Type B pancreatic cell (in vitro differentiated cells): ENCODE measurements at regions not wholly inside any gene's neighbourhood (a gene's known extent, or its start where the extent isn't known, plus 50 kb on each side); places are given as distances from the start of the nearest gene placed in this dataset.

ENCODE experiments used
- DNase-seq: peaks from one replicate; pipeline ENCODE4 v3.0.0; 2021; ENCODE audit warnings: mixed read lengths; ENCODE audit not compliant: unreplicated experiment; ENCODE audit errors: extremely low spot score
- H3K27ac Mint-ChIP-seq: 2 replicates; pipeline ENCODE4 v1.8.0; 2021; ENCODE audit warnings: mild to moderate bottlenecking, mixed read lengths
- H3K27me3 Mint-ChIP-seq: 2 replicates; pipeline ENCODE4 v1.8.0; 2021; ENCODE audit warnings: mixed read lengths
- H3K36me3 Mint-ChIP-seq: 2 replicates; pipeline ENCODE4 v1.8.0; 2021; ENCODE audit warnings: mixed read lengths
- H3K4me1 Mint-ChIP-seq: one replicate; pipeline ENCODE4 v1.8.0; 2021; ENCODE audit warnings: mixed read lengths; ENCODE audit not compliant: unreplicated experiment
- H3K4me3 Mint-ChIP-seq: 2 replicates; pipeline ENCODE4 v1.8.0; 2021; ENCODE audit warnings: mild to moderate bottlenecking, mixed read lengths
- H3K9me3 Mint-ChIP-seq: 2 replicates; pipeline ENCODE4 v1.8.0; 2021; ENCODE audit warnings: mixed read lengths
- CTCF ChIP-seq: fragments of 200-600 bp; sonication (generic); conservative IDR thresholded peaks from 2 replicates; pipeline ENCODE4 v1.5.0; 2021; ENCODE audit warnings: antibody characterized with exemption, mild to moderate bottlenecking

DNA sequence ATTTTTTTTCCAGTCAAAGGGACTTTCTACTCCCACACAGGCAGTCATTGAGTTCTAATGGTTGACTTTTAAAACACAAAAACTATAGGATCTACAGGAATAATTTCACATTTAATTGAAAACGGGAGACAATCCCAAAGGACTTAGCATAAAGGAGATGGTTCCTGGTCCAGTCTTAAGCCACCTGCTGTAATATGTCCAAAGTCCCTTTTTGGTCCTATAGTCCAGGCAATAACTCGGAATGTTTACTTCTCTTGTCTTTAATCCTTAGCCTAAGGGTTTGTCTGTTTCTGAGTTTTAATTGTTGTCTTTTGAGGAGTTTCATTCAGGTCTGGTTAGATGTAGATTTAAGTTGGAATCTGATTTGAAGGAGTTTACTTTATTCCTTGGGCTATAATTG lies 184.9 kb downstream of the BAMBI start:
- DNase-seq = no peak
- Mint-ChIP-seq H3K36me3 (no peaks in the 10 kb centered on the region), H3K4me3 (no peak overlapping the region), H3K4me1 (peaks cover 6% of the 10 kb centered on the region), H3K9me3 (peaks cover 15% of the 10 kb centered on the region), H3K27me3 (peaks cover under 1% of the 10 kb centered on the region), H3K27ac (no peak overlapping the region)
- TF ChIP-seq CTCF = no peak

GRCh38 chr10:28869606-28870201 lies 192.4 kb downstream of the BAMBI start:
- Mint-ChIP-seq H3K4me1 (no peaks in the 10 kb centered on the region), H3K9me3 (no peaks in the 10 kb centered on the region), H3K27me3 (no peaks in the 10 kb centered on the region), H3K36me3 (no peaks in the 10 kb centered on the region), H3K4me3 (no peak overlapping the region), H3K27ac (no peak overlapping the region)
- no peak for TF ChIP-seq CTCF
- no peak for DNase-seq

GRCh38 chr10:28871665-28872064 lies 194.3 kb downstream of the BAMBI start:
- H3K4me1 Mint-ChIP-seq = peaks cover 10% of the 10 kb centered on the region
- no peak for TF ChIP-seq CTCF
- no peak overlapping the region for H3K4me3 Mint-ChIP-seq
- no peak overlapping the region for H3K27ac Mint-ChIP-seq
- H3K9me3 Mint-ChIP-seq = no peaks in the 10 kb centered on the region
- H3K36me3 Mint-ChIP-seq = no peaks in the 10 kb centered on the region
- H3K27me3 Mint-ChIP-seq = no peaks in the 10 kb centered on the region
- DNase-seq = no peak

DNA sequence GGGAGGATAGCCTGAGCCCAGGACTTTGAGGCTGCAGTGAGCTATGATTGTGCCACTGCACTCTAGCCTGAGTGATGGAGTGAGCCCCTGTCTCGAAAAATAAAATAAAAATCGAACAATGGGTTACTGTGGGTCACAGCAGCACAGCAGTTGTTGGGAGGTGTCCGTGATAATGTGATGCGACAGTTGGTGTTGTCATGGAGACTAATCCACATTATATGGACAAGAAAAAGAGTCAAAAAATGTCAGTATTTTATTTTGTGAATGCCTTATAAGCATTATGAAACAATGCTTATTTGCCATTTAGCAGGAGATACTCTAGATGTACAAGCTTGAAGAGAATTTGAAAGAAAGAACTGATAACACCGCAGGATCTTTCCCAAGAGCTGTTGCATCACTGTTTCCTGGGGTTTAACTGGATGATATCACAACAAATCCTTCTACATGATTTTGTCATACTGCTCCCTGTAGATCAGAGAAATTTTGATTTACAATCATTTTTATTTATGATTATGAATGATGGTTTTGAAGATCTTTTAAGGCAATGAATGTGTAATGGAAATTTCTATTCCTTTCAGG lies 195.4 kb downstream of the BAMBI start:
- Mint-ChIP-seq H3K9me3 (no peaks in the 10 kb centered on the region), H3K27ac (no peak overlapping the region), H3K27me3 (no peaks in the 10 kb centered on the region), H3K4me3 (no peak overlapping the region), H3K4me1 (peaks cover 13% of the 10 kb centered on the region), H3K36me3 (no peaks in the 10 kb centered on the region)
- no peak for DNase-seq
- TF ChIP-seq CTCF = no peak

DNA sequence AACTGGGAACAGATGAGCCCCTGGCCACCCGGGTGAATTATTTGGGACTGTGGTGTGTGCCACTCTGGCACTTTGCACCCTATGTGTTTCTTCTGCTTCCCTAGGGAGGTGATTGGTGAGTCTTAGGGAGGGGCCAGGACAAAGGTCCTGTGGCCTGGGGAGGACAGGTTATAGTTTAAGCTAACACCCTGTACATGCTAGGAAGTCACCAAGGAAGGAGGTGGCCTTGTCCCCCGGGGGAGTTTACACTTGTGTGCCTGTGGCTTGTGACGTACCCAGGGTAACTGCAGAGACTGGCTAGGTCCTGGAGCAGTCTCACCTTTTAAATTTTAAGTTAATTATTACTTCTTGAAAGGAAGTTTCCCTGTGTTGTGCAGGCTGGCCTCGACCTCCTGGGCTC lies 196.2 kb downstream of the BAMBI start:
- H3K4me3 Mint-ChIP-seq = no peak overlapping the region
- peaks cover 6% of the 10 kb centered on the region for H3K9me3 Mint-ChIP-seq
- no peak for TF ChIP-seq CTCF
- H3K4me1 Mint-ChIP-seq = peaks cover 22% of the 10 kb centered on the region
- H3K27me3 Mint-ChIP-seq = no peaks in the 10 kb centered on the region
- no peak overlapping the region for H3K27ac Mint-ChIP-seq
- no peak for DNase-seq
- H3K36me3 Mint-ChIP-seq = peaks cover 5% of the 10 kb centered on the region
